ENCODE measurements at regions not wholly inside any gene's neighbourhood (a gene's known extent, or its start where the extent isn't known, plus 50 kb on each side); places are given as distances from the start of the nearest gene placed in this dataset.

GRCh38 chr4:13276357-13276756 lies 207.8 kb downstream of the RAB28 start:
- H3K4me1 ChIP-seq = no peaks in the 10 kb centered on the region
- no peaks in the 10 kb centered on the region for H3K36me3 ChIP-seq (ENCODE audit: insufficient read depth in 1 of 2, low read depth in 1 of 2)
- no peak for TF ChIP-seq CTCF (IDR thresholded peaks at IDR 0.05)
- H3K9me3 ChIP-seq = peaks cover 21% of the 10 kb centered on the region
- 92 to 96% (median 96%) methylated on average over 1 of the region's 1 CpG for WGBS, 3 donors
- no peak for ATAC-seq
- intact Hi-C loops (cut with DNase I) = no loop called here
- H3K27me3 ChIP-seq (ENCODE audit: insufficient read depth in 3 of 3, low read length in 2 of 3) = no peaks in the 10 kb centered on the region
- H3K27ac ChIP-seq = no peak overlapping the region
- DNase-seq = no peak
- H3K4me3 ChIP-seq = no peak overlapping the region

- Histone ChIP-seq H3K27ac (no peak overlapping the region), H3K36me3 (ENCODE audit: insufficient read depth in 1 of 2, low read depth in 1 of 2) (no peaks in the 10 kb centered on the region), H3K9me3 (peaks cover 16% of the 10 kb centered on the region), H3K27me3 (ENCODE audit: insufficient read depth in 3 of 3, low read length in 2 of 3) (no peaks in the 10 kb centered on the region), H3K4me1 (no peaks in the 10 kb centered on the region), H3K4me3 (no peak overlapping the region)
- intact Hi-C loops (cut with DNase I) = no loop called here
- no peak for TF ChIP-seq CTCF (IDR thresholded peaks at IDR 0.05)
- WGBS, 3 donors = 57 to 62% (median 57%) methylated on average over 3 of the region's 3 CpGs
- DNase-seq (no peak), ATAC-seq (no peak)
These were observed 215.4 kb downstream of the RAB28 start for GRCh38 chr4:13268703-13269102.

- Histone ChIP-seq H3K4me3 (no peak overlapping the region), H3K27ac (no peak overlapping the region), H3K36me3 (ENCODE audit: insufficient read depth in 1 of 2, low read depth in 1 of 2) (no peaks in the 10 kb centered on the region), H3K9me3 (peaks cover 13% of the 10 kb centered on the region), H3K4me1 (no peaks in the 10 kb centered on the region), H3K27me3 (ENCODE audit: insufficient read depth in 3 of 3, low read length in 2 of 3) (no peaks in the 10 kb centered on the region)
- DNase-seq (no peak), ATAC-seq (no peak)
- intact Hi-C loops (cut with DNase I) = no loop called here
- 69 to 76% (median 74%) methylated on average over 4 of the region's 4 CpGs for WGBS, 3 donors
- no peak for TF ChIP-seq CTCF (IDR thresholded peaks at IDR 0.05)
These were observed 216.0 kb downstream of the RAB28 start for GRCh38 chr4:13268165-13268564.

- Histone ChIP-seq H3K27me3 (ENCODE audit: insufficient read depth in 3 of 3, low read length in 2 of 3) (no peaks in the 10 kb centered on the region), H3K4me1 (no peaks in the 10 kb centered on the region), H3K36me3 (ENCODE audit: insufficient read depth in 1 of 2, low read depth in 1 of 2) (no peaks in the 10 kb centered on the region), H3K4me3 (no peak overlapping the region), H3K9me3 (peaks cover 11% of the 10 kb centered on the region), H3K27ac (no peak overlapping the region)
- DNase-seq (no peak), ATAC-seq (no peak)
- TF ChIP-seq CTCF (IDR thresholded peaks at IDR 0.05) = no peak
- intact Hi-C loops (cut with DNase I) = no loop called here
- WGBS, 3 donors = 57 to 75% (median 64%) methylated on average over 2 of the region's 2 CpGs
These were observed 217.0 kb downstream of the RAB28 start for GRCh38 chr4:13267091-13267490.

GRCh38 chr4:13266687-13267086 lies 217.5 kb downstream of the RAB28 start:
- ATAC-seq = no peak
- no peak overlapping the region for H3K27ac ChIP-seq
- TF ChIP-seq CTCF (IDR thresholded peaks at IDR 0.05) = no peak
- 64 to 71% (median 70%) methylated on average over 3 of the region's 3 CpGs for WGBS, 3 donors
- no peaks in the 10 kb centered on the region for H3K27me3 ChIP-seq (ENCODE audit: insufficient read depth in 3 of 3, low read length in 2 of 3)
- no peak overlapping the region for H3K4me3 ChIP-seq
- no peak for DNase-seq
- intact Hi-C loops (cut with DNase I) = no loop called here
- H3K4me1 ChIP-seq = no peaks in the 10 kb centered on the region
- peaks cover 8% of the 10 kb centered on the region for H3K9me3 ChIP-seq
- no peaks in the 10 kb centered on the region for H3K36me3 ChIP-seq (ENCODE audit: insufficient read depth in 1 of 2, low read depth in 1 of 2)
